BLaER1 (cell line): ENCODE measurements at regions not wholly inside any gene's neighbourhood (a gene's known extent, or its start where the extent isn't known, plus 50 kb on each side); places are given as distances from the start of the nearest gene placed in this dataset.

ENCODE experiments used
- H3K27ac ChIP-seq: shearing (Covaris generic); formaldehyde crosslinking; 2 replicates; pipeline ENCODE4 v1.8.1; 2022
- H3K27me3 ChIP-seq: shearing (Covaris generic); formaldehyde crosslinking; 2 replicates; pipeline ENCODE4 v1.8.1; 2022
- H3K36me3 ChIP-seq: shearing (Covaris generic); formaldehyde crosslinking; 2 replicates; pipeline ENCODE4 v1.8.1; 2022
- H3K4me1 ChIP-seq: shearing (Covaris generic); formaldehyde crosslinking; 2 replicates; pipeline ENCODE4 v1.8.1; 2022
- H3K4me2 ChIP-seq: shearing (Covaris generic); formaldehyde crosslinking; 2 replicates; pipeline ENCODE4 v1.8.1; 2022
- H3K4me3 ChIP-seq: shearing (Covaris generic); formaldehyde crosslinking; 2 replicates; pipeline ENCODE4 v1.8.1; 2022
- H3K9ac ChIP-seq: shearing (Covaris generic); formaldehyde crosslinking; 2 replicates; pipeline ENCODE4 v1.8.1; 2022
- H3K9me3 ChIP-seq: shearing (Covaris generic); formaldehyde crosslinking; 2 replicates; pipeline ENCODE4 v1.8.1; 2022
- H4K20me1 ChIP-seq: shearing (Covaris generic); formaldehyde crosslinking; 2 replicates; pipeline ENCODE4 v1.8.1; 2022
- Cebpa-rat ChIP-seq: shearing (Covaris generic); IDR thresholded peaks from 2 replicates; pipeline ENCODE4 v1.8.1; 2022

DNA sequence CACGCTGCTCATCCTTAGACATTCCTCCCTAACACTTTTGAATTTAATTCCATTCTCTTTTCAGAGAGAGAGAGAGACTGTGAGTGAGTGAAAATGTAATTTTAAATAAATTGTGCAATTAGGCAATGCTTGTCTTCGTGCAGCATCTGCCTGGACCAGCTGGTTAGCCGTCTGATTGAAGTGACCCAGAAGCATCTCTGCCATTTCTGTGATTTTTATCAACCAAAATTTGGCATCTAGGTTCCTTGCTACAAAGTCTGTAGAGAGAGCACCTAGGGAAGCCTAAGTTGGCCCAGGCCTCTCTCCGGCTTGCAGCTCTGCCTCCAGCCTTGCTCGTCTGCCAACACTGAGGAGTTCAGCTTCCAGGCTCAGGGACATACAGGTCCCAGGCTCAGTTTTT, 138.6 kb upstream of the GPR12 start:
- no peak overlapping the region for H3K9ac ChIP-seq

DNA sequence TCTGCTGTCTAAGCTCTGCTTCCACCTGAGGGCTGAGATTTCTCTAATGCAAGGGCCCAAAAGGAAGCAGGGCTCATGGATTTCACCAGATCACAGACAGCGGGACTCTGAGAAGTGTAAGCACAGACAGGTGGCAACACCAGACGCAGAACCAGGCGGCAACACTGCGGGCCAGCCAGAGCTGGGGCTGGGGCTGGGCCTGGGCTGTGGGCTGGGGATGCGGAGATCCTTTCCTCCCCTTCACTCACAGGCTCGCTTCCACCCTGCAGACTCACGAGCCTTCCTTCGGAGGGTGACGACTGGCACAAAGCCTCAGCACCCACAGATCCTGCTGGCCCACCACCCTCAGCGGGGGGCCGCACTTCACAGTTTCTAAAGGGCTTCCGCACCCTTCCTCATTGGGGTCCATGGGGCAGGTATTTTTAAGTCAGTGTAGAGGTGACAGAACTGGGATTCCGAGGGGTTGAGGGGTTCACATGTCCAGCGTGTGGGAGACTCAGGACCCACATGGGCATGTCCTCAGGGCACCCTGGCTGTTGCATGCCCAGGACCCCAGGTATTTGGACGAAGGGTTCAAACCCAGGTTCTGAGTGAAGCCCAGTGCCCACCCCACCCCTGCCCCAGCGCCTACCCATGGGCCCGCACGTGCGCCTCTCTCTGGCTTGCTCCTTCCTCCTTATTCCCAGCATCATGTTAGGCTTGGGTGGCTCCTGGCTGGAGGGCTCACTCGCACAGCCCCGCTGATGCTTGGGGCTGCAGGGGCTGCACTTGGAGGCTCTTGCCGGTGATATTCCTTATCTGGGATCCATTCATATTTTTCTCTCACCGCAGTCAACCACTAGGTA, 137.3 kb upstream of the GPR12 start:
- no peaks in the 10 kb centered on the region for H3K27me3 ChIP-seq
- H3K27ac ChIP-seq = no peak overlapping the region
- H3K4me1 ChIP-seq = no peaks in the 10 kb centered on the region
- no peaks in the 10 kb centered on the region for H3K36me3 ChIP-seq
- no peak overlapping the region for H3K4me2 ChIP-seq
- no peak overlapping the region for H3K4me3 ChIP-seq
- no peak overlapping the region for H3K9ac ChIP-seq
- no peak for TF ChIP-seq Cebpa-rat
- H4K20me1 ChIP-seq = no peaks in the 10 kb centered on the region
- no peaks in the 10 kb centered on the region for H3K9me3 ChIP-seq

More for the DNA sequence above, 138.6 kb upstream of the GPR12 start:
- no peak overlapping the region for H3K4me3 ChIP-seq
- H3K27ac ChIP-seq = no peak overlapping the region
- H3K4me1 ChIP-seq = no peaks in the 10 kb centered on the region
- H3K27me3 ChIP-seq = no peaks in the 10 kb centered on the region
- H3K36me3 ChIP-seq = no peaks in the 10 kb centered on the region
- TF ChIP-seq Cebpa-rat = no peak
- H4K20me1 ChIP-seq = no peaks in the 10 kb centered on the region
- H3K9me3 ChIP-seq = peaks cover 7% of the 10 kb centered on the region
- no peak overlapping the region for H3K4me2 ChIP-seq

DNA sequence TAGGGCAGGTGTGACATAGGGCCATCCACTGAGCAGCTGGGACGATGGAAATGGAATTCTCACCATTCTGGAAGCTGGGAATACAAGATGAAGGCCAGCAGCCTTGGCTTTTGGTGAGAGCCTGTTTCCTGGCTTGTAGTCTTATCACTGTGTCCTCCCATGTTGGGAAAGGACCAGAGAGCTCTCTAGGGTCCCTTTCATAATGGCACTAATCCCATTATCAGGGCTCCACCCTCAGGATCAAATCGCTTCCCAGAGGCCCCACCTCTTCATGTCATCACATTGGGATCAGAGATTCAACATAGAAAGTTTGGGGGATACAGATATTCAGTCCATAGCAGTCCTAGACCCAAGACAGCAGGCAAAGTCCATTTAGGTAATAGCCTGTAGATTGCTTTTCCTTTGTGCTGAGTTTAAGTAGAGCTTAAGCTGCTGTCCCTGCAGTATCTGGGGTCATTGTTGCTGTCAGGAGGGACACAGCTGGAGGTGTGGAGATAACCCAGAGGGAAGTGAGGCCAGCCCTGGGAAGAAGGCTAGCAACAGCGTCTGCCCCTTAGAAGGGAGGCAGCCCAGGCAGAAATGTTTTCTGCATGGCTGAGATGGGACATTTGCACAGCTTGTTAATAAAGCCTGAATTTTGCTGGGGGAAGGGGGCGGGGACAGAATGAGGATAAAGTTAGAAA, 136.5 kb upstream of the GPR12 start:
- H3K36me3 ChIP-seq = no peaks in the 10 kb centered on the region
- H3K4me2 ChIP-seq = no peak overlapping the region
- H3K4me3 ChIP-seq = no peak overlapping the region
- no peaks in the 10 kb centered on the region for H3K9me3 ChIP-seq
- H3K9ac ChIP-seq = no peak overlapping the region
- no peaks in the 10 kb centered on the region for H4K20me1 ChIP-seq
- H3K4me1 ChIP-seq = no peaks in the 10 kb centered on the region
- H3K27me3 ChIP-seq = no peaks in the 10 kb centered on the region
- TF ChIP-seq Cebpa-rat = no peak
- H3K27ac ChIP-seq = no peak overlapping the region

DNA sequence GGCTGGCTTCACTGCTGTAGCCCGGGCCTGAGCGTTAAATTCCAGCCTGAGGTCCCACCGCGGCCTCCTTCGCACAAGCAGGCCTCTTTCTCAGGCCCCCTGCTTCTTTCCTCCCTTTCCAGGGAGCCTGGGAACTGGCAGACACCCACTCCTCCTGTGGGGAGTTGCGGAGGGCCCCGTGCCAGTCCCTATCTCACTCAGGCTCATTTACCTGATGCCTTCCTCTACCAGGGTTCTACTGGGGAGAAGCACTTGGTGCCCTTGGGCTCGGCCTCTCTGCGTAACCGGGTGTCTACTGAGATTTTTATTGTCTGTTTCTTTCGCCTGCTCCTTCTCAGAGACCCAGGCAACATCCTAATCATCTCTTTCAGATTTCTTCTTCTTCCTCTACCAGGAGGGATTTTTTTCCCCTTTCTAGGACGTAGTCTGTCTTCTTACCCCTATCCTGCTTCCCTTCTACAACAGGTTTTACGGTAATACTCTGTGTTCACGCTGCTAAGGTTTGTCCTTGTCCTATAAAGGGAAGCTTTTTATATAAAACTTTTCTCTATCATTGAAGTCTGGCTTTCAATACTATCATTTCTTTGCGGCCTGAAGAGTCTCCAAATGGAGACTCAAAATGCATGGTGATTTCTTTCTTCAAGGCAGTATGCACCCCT, 135.4 kb upstream of the GPR12 start:
- Histone ChIP-seq H3K27ac (no peak overlapping the region), H3K4me2 (no peak overlapping the region)
- no peak for TF ChIP-seq Cebpa-rat

DNA sequence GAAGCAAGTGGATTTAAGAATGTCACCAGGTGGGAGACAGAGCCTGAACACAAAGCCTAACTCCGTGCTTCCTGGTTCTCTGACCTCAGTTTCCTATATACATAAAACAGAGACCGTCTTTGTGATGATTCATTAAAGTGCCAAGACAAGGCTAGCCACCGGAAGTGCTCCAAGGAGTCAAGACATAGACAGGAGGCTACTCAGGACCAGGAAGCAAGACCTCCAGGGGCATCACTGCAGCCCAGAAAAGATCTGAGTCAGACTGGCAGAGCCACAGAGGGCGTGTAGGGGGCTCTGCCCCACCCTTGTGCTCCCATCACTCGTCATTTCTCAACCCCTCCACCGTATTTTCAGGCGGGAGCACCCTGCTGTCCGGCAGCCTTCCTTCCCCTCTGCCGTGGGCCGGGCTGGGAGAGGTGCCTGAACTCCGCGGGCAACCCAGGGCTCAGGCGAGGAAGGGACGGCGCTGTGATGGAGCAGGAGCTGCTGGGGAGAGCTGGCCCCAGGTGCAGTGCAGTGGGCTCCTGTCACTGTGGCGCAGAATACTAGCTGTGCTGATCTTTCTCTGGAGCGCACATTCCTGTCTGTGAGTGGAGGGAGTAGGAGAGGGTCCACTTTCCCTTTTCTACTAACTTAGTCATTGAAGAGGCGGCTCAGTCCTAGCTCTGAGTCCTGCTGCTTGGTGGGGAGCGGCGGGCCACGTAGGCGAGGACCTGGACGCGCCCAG, 134.7 kb upstream of the GPR12 start:
- no peak overlapping the region for H3K4me3 ChIP-seq
- H3K4me2 ChIP-seq = no peak overlapping the region
- no peak overlapping the region for H3K9ac ChIP-seq
- H4K20me1 ChIP-seq = no peaks in the 10 kb centered on the region
- no peaks in the 10 kb centered on the region for H3K36me3 ChIP-seq
- H3K4me1 ChIP-seq = no peaks in the 10 kb centered on the region
- no peak for TF ChIP-seq Cebpa-rat
- no peaks in the 10 kb centered on the region for H3K27me3 ChIP-seq
- no peaks in the 10 kb centered on the region; the same call in 1 of the 2 replicates for H3K9me3 ChIP-seq
- no peak overlapping the region for H3K27ac ChIP-seq

More for the DNA sequence above, 135.4 kb upstream of the GPR12 start:
- Histone ChIP-seq H4K20me1 (no peaks in the 10 kb centered on the region), H3K27me3 (no peaks in the 10 kb centered on the region), H3K4me3 (no peak overlapping the region), H3K9ac (no peak overlapping the region), H3K9me3 (no peaks in the 10 kb centered on the region; the same call in 1 of the 2 replicates), H3K4me1 (no peaks in the 10 kb centered on the region), H3K36me3 (no peaks in the 10 kb centered on the region)

DNA sequence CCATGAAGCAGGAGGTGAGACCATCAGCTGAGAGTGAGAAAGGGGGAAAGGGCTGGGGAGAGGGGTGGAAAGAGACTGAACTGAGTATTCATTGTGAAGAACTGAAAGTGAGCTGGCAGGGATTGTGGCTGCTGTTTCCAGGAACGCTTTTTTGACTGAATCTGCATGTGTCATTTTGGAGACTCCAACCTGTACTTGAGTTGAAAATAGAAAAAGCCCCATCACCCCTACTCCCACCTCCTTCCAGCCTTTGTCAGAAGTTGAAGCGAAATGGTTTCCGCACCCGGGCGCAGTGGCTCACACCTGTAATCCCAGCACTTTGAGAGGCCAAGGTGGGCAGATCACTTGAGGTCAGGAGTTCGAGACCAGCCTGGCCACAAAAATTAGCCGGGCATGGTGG, 128.0 kb upstream of the GPR12 start:
- H4K20me1 ChIP-seq = no peaks in the 10 kb centered on the region
- TF ChIP-seq Cebpa-rat = no peak
- no peak overlapping the region for H3K4me2 ChIP-seq
- H3K27ac ChIP-seq = no peak overlapping the region
- H3K9ac ChIP-seq = no peak overlapping the region
- H3K4me1 ChIP-seq = no peaks in the 10 kb centered on the region
- no peaks in the 10 kb centered on the region; the same call in 1 of the 2 replicates for H3K9me3 ChIP-seq
- no peaks in the 10 kb centered on the region for H3K27me3 ChIP-seq
- H3K36me3 ChIP-seq = no peaks in the 10 kb centered on the region
- no peak overlapping the region for H3K4me3 ChIP-seq

DNA sequence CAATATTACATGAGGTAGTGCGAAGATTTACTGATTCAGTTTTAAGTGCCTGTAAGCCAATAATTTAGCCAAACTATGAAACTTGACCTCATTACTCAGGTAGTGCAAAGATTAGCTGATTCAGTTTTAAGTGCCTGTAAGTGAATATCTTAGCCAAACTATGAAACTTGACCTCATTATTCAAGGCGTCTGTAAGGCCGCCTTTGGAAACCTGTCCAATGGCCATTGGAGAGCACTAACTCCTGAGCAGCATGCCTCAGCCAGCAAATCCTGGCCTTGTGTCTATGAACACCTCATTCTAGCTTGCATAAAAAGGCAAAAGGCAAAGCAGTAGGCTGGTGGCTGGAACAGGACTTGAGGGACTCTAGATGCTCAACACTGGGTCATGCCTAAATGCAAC, 127.0 kb upstream of the GPR12 start:
- H3K4me1 ChIP-seq = no peaks in the 10 kb centered on the region

DNA sequence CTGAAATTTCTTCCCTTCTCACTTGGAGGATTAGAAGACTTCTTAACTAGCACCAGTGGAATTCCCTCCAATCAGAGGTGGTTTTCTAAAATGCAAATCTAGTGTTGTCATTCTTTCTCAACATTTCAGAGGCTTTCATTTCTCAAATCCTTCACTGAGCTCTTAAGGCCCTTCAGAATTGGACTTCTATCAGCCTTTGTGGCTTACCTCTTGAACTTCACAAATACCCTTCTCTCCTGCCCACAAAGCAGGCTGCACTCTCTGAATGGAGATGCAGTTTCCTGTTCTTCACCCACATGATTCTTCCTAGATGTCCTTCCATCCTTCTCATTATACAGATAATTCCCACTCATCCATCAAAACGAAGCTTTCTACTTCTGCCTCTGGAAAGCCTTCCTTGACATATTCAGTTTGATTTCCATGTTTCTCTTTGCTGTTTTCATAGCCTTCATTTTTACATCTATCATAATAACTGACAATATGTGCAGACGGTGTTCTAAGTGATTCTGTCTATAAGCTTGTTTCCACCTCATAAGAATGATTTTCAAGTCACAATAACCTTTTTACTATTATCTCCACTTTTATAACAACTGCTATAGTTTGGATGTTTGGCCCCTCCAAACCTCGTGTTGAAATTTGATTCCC, 123.1 kb upstream of the GPR12 start:
- no peaks in the 10 kb centered on the region for H4K20me1 ChIP-seq
- no peaks in the 10 kb centered on the region for H3K36me3 ChIP-seq
- H3K4me1 ChIP-seq = no peaks in the 10 kb centered on the region
- no peak overlapping the region for H3K4me3 ChIP-seq
- no peak overlapping the region for H3K4me2 ChIP-seq
- no peak overlapping the region for H3K27ac ChIP-seq
- TF ChIP-seq Cebpa-rat = no peak
- no peak overlapping the region for H3K9ac ChIP-seq
- no peaks in the 10 kb centered on the region for H3K9me3 ChIP-seq
- no peaks in the 10 kb centered on the region for H3K27me3 ChIP-seq

More for the DNA sequence above, 127.0 kb upstream of the GPR12 start:
- no peaks in the 10 kb centered on the region; the same call in 1 of the 2 replicates for H3K9me3 ChIP-seq
- no peak for TF ChIP-seq Cebpa-rat
- no peaks in the 10 kb centered on the region for H3K27me3 ChIP-seq
- H3K36me3 ChIP-seq = no peaks in the 10 kb centered on the region
- H3K27ac ChIP-seq = no peak overlapping the region
- no peak overlapping the region for H3K9ac ChIP-seq
- no peak overlapping the region for H3K4me2 ChIP-seq
- no peak overlapping the region for H3K4me3 ChIP-seq
- no peaks in the 10 kb centered on the region for H4K20me1 ChIP-seq

DNA sequence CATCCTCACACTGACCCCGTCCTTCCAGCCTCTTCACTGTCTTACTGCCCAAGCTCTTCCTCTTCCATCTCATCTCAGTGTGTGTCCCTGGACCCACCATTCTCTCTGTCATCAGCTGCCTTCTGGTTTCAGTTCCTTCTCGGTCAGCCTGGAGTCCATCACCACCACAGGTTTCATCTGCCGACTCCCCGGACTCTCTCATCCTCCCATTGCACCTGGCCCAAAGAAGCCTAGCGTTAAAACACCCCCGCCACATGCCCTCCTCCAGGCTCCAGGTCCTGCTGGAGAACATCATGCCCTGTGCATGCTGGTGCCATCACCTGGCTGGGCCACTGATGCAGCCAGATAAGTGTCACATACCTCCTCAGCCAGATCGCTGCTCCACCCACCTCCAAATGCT, 122.1 kb upstream of the GPR12 start:
- Histone ChIP-seq H4K20me1 (no peaks in the 10 kb centered on the region), H3K27me3 (no peaks in the 10 kb centered on the region), H3K4me2 (no peak overlapping the region), H3K4me1 (no peaks in the 10 kb centered on the region), H3K9ac (no peak overlapping the region), H3K9me3 (no peaks in the 10 kb centered on the region), H3K4me3 (no peak overlapping the region), H3K36me3 (no peaks in the 10 kb centered on the region), H3K27ac (no peak overlapping the region)
- no peak for TF ChIP-seq Cebpa-rat
